ENCODE measurements at regions not wholly inside any gene's neighbourhood (a gene's known extent, or its start where the extent isn't known, plus 50 kb on each side); places are given as distances from the start of the nearest gene placed in this dataset.
"Not testable (repeated sequence)": the region's sequence is repeated elsewhere in the genome, so short reads cannot be mapped to it uniquely, and the experiment has no call there.

DNA sequence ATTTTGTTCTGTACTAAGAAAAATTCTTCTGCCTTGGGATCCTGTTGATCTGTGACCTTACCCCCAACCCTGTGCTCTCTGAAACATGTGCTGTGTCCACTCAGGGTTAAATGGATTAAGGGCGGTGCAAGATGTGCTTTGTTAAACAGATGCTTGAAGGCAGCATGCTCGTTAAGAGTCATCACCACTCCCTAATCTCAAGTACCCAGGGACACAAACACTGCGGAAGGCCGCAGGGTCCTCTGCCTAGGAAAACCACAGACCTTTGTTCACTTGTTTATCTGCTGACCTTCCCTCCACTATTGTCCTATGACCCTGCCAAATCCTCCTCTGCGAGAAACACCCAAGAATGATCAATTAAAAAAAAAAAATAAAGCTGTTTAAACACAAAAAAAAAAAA is 59.1 kb downstream of the ANXA2R start:
- H3K4me3 Mint-ChIP-seq; H3K23ac ChIP-seq (ENCODE audit: insufficient read length, low read depth, low read length); H3T11ph ChIP-seq (ENCODE audit: low read length); H3K27ac Mint-ChIP-seq; H2BK5ac ChIP-seq (ENCODE audit: insufficient read length, low read length); H3K4me1 Mint-ChIP-seq; H3K4me1 ChIP-seq (ENCODE audit: insufficient read depth, low read length); H4K5ac ChIP-seq (ENCODE audit: insufficient read length, low read depth, low read length); H2AK5ac ChIP-seq (ENCODE audit: insufficient read length, low read length); H3K18ac ChIP-seq (ENCODE audit: insufficient read length, low read depth, low read length); H3K9me3 ChIP-seq (ENCODE audit: control insufficient read depth, low read depth, low read length); DNase-seq; H3K4me2 ChIP-seq (ENCODE audit: insufficient read depth, insufficient read length, low read length); H3K79me2 ChIP-seq (ENCODE audit: insufficient read depth, low read length); H3K27me3 ChIP-seq (ENCODE audit: insufficient read depth, low read length); H2BK15ac ChIP-seq (ENCODE audit: low read depth, low read length); H3K79me1 ChIP-seq (ENCODE audit: insufficient read depth, low read depth, low read length, poor library complexity, severe bottlenecking); H3K23me2 ChIP-seq (ENCODE audit: insufficient read length, low read depth, low read length, poor library complexity, severe bottlenecking); H3K56ac ChIP-seq (ENCODE audit: insufficient read length, low read depth, low read length); H2BK12ac ChIP-seq (ENCODE audit: insufficient read length, low read depth, low read length); H3K9ac ChIP-seq (ENCODE audit: extremely low read depth, insufficient read length, low read length); H3K4ac ChIP-seq (ENCODE audit: low read depth, low read length); H2BK20ac ChIP-seq (ENCODE audit: low read depth, low read length, poor library complexity, severe bottlenecking); H4K8ac ChIP-seq (replicated peaks; ENCODE audit: insufficient read length, low read depth, low read length); H2BK120ac ChIP-seq (ENCODE audit: low read depth, low read length, poor library complexity, severe bottlenecking); H4K20me1 ChIP-seq (ENCODE audit: control insufficient read depth, insufficient read depth, insufficient read length); H4K91ac ChIP-seq (ENCODE audit: insufficient read length, low read depth, low read length); H2AFZ ChIP-seq (ENCODE audit: low read length); H3K27ac ChIP-seq (ENCODE audit: insufficient read length, low read depth, low read length); H3K14ac ChIP-seq (ENCODE audit: insufficient read depth, low read length): not testable (repeated sequence)
- Mint-ChIP-seq H3K9me3 (peaks cover 14 to 23% of the 10 kb centered on the region in 2 experiments), H3K36me3 (ENCODE audit: insufficient read depth in 1 of 3, low read depth in 3 of 3) (peaks cover 5 to 17% (median 6%) of the 10 kb centered on the region in 3 experiments; a peak in 6 of 7 replicates), H3K27me3 (ENCODE audit: low read depth) (peaks cover 10% of the 10 kb centered on the region)
- no CpG with 5 or more reads among the region's 5 CpGs for WGBS (ENCODE audit: extremely low coverage, insufficient read length, low lambda C conversion rate)

DNA sequence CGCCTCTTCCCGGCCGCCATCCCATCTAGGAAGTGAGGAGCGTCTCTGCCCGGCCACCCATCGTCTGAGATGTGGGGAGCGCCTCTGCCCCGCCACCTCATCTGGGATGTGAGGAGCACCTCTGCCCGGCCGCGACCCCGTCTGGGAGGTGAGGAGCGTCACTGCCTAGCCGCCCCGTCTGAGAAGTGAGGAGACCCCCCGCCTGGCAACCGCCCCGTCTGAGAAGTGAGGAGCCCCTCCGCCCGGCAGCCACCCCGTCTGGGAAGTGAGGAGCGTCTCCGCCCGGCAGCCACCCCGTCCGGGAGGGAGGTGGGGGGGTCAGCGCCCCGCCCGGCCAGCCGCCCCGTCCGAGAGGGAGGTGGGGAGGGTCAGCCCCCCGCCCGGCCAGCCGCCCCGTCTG is 59.7 kb downstream of the ANXA2R start:
- not testable (repeated sequence) for H3K27me3 ChIP-seq (ENCODE audit: insufficient read depth, low read length); H2BK15ac ChIP-seq (ENCODE audit: low read depth, low read length); H3K23me2 ChIP-seq (ENCODE audit: insufficient read length, low read depth, low read length, poor library complexity, severe bottlenecking); DNase-seq; H3K4me1 ChIP-seq (ENCODE audit: insufficient read depth, low read length); H2AFZ ChIP-seq (ENCODE audit: low read length); H3K18ac ChIP-seq (ENCODE audit: insufficient read length, low read depth, low read length); H3K14ac ChIP-seq (ENCODE audit: insufficient read depth, low read length); H4K91ac ChIP-seq (ENCODE audit: insufficient read length, low read depth, low read length); H3K27ac ChIP-seq (ENCODE audit: insufficient read length, low read depth, low read length); H3K4me1 Mint-ChIP-seq; H3K23ac ChIP-seq (ENCODE audit: insufficient read length, low read depth, low read length); H2BK5ac ChIP-seq (ENCODE audit: insufficient read length, low read length); H4K20me1 ChIP-seq (ENCODE audit: control insufficient read depth, insufficient read depth, insufficient read length); H2BK120ac ChIP-seq (ENCODE audit: low read depth, low read length, poor library complexity, severe bottlenecking); H3K9ac ChIP-seq (ENCODE audit: extremely low read depth, insufficient read length, low read length); H3T11ph ChIP-seq (ENCODE audit: low read length); H3K4me2 ChIP-seq (ENCODE audit: insufficient read depth, insufficient read length, low read length); H3K9me3 ChIP-seq (ENCODE audit: control insufficient read depth, low read depth, low read length); H4K5ac ChIP-seq (ENCODE audit: insufficient read length, low read depth, low read length); H3K56ac ChIP-seq (ENCODE audit: insufficient read length, low read depth, low read length); H2BK12ac ChIP-seq (ENCODE audit: insufficient read length, low read depth, low read length); H3K27ac Mint-ChIP-seq; H2BK20ac ChIP-seq (ENCODE audit: low read depth, low read length, poor library complexity, severe bottlenecking); H3K4me3 Mint-ChIP-seq; H3K79me2 ChIP-seq (ENCODE audit: insufficient read depth, low read length); H3K79me1 ChIP-seq (ENCODE audit: insufficient read depth, low read depth, low read length, poor library complexity, severe bottlenecking); H4K8ac ChIP-seq (replicated peaks; ENCODE audit: insufficient read length, low read depth, low read length); H3K4ac ChIP-seq (ENCODE audit: low read depth, low read length); H2AK5ac ChIP-seq (ENCODE audit: insufficient read length, low read length); H3K27me3 Mint-ChIP-seq (ENCODE audit: low read depth)
- peaks cover 14 to 23% of the 10 kb centered on the region in 2 experiments for H3K9me3 Mint-ChIP-seq
- no CpG with 5 or more reads among the region's 36 CpGs for WGBS (ENCODE audit: extremely low coverage, insufficient read length, low lambda C conversion rate)
- peaks cover 5 to 17% (median 6%) of the 10 kb centered on the region in 3 experiments; a peak in 6 of 7 replicates for H3K36me3 Mint-ChIP-seq (ENCODE audit: insufficient read depth in 1 of 3, low read depth in 3 of 3)

All from H9 (cell line).